Stomach (tissue), 8 donors: ENCODE measurements at regions not wholly inside any gene's neighbourhood (a gene's known extent, or its start where the extent isn't known, plus 50 kb on each side); places are given as distances from the start of the nearest gene placed in this dataset.
A peak's percentile ranks its signal among the peaks of the same experiment; 100 is the strongest.
"Not testable (repeated sequence)": the region's sequence is repeated elsewhere in the genome, so short reads cannot be mapped to it uniquely, and the experiment has no call there.

Source experiments
- DNase-seq, 2 donors: peaks; one replicate each; pipeline versions ENCODE4 v3.0.0 to v3.0.0-alpha.2; 2013 to 2019
- H3K27ac ChIP-seq, 5 donors: fragments of 200-600 bp in 4 of 5; sonication (generic) in 4 of 5; one replicate each; pipeline ENCODE4 v1.5.1; 2013 to 2019; ENCODE audit warnings: mild to moderate bottlenecking in 1 of 5, moderate library complexity in 1 of 5
- H3K27me3 ChIP-seq, 3 donors: fragments of 200-600 bp; sonication (generic); one replicate each; pipeline ENCODE4 v1.5.1; 2017 to 2019; ENCODE audit warnings: mixed run types in 1 of 3
- H3K36me3 ChIP-seq, 4 donors: fragments of 200-600 bp; sonication (generic); 1 replicate in 3 of 4; 2 replicates in 1 of 4; pipeline ENCODE4 v1.5.1; 2016 to 2019
- H3K4me1 ChIP-seq, 4 donors: fragments of 200-600 bp; sonication (generic); one replicate each; pipeline ENCODE4 v1.5.1; 2016 to 2019
- H3K4me3 ChIP-seq, 4 donors: fragments of 200-600 bp; sonication (generic) in 3 of 4; one replicate each; pipeline ENCODE4 v1.5.1; 2016 to 2019; ENCODE audit warnings: mild to moderate bottlenecking in 1 of 4
- H3K9me3 ChIP-seq, 4 donors: fragments of 200-600 bp; sonication (generic); one replicate each; pipeline ENCODE4 v1.5.1; 2016 to 2019
- CTCF ChIP-seq, 7 experiments: fragments of 450-650 bp in 4 of 7; fragments of 200-600 bp in 3 of 7; sonication (generic) in 3 of 7; IDR thresholded peaks; one replicate each; pipeline ENCODE4 v1.5.1; 2016 to 2019; ENCODE audit warnings: antibody characterized with exemption in 7 of 7, control low read depth in 2 of 7, mild to moderate bottlenecking in 1 of 7
- WGBS, 5 donors: extraction: QIAGEN DNeasy Blood & Tissue Kit in 3 of 5; methylation state at CpG; one replicate each; pipeline versions ENCODE4 v1.1.5 to v1.1.7; 2013 to 2018; 5-methylcytosine and 5-hydroxymethylcytosine counted together
- intact Hi-C: fragments of 100-400 bp; cut with DNase I; formaldehyde crosslinking; loops from one replicate; pipeline ENCODE4 v1.15.1; 2023; ENCODE audit warnings: low total_unique reads
- donor health status: healthy with polysubstance abuse.
- donor health status: Bipolar disorder and iron deficiency.
- donor health status: healthy.

- H3K4me1 ChIP-seq, H3K36me3 ChIP-seq, H3K27me3 ChIP-seq, DNase-seq, intact Hi-C loops, H3K27ac ChIP-seq, H3K4me3 ChIP-seq: not testable (repeated sequence)
- H3K9me3 ChIP-seq: peaks cover 0 to 13% (median 0%) of the 10 kb centered on the region in 4 donors
- 41 to 56% (median 48%) methylated on average over 11 of the region's 11 CpGs for WGBS, 5 donors
- peak in 2 of 7 experiments; percentile 46 to 51 for TF ChIP-seq CTCF (IDR thresholded peaks at IDR 0.05)
Measured at GRCh38 chr3:75552095-75552494, 112.0 kb upstream of the FRG2C start.

- intact Hi-C loops, H3K27ac ChIP-seq, H3K36me3 ChIP-seq, DNase-seq, H3K4me1 ChIP-seq, H3K4me3 ChIP-seq, H3K27me3 ChIP-seq, H3K9me3 ChIP-seq: not testable (repeated sequence)
- WGBS, 5 donors: 81 to 89% (median 86%) methylated on average over 3 of the region's 3 CpGs
Measured at GRCh38 chr3:75564427-75564826, 99.7 kb upstream of the FRG2C start.

GRCh38 chr3:75572303-75572702 lies 91.8 kb upstream of the FRG2C start:
- WGBS, 5 donors: 72 to 85% (median 76%) methylated on average over 7 of the region's 7 CpGs
- intact Hi-C loops, DNase-seq, H3K36me3 ChIP-seq, H3K27me3 ChIP-seq, H3K4me3 ChIP-seq, H3K9me3 ChIP-seq, H3K27ac ChIP-seq, H3K4me1 ChIP-seq: not testable (repeated sequence)

GRCh38 chr3:75579091-75579490 lies 85.0 kb upstream of the FRG2C start:
- Histone ChIP-seq H3K27me3 (peaks cover 0 to 57% (median 11%) of the 10 kb centered on the region in 3 donors), H3K4me3 (peak overlapping the region in 1 of 4 donors; percentile 46), H3K4me1 (peaks cover 6 to 12% (median 11%) of the 10 kb centered on the region in 4 donors)
- 37 to 69% (median 44%) methylated on average over 9 to 10 of the region's 10 CpGs for WGBS, 5 donors
- H3K27ac ChIP-seq, DNase-seq, intact Hi-C loops, H3K9me3 ChIP-seq, H3K36me3 ChIP-seq: not testable (repeated sequence)

- H3K27ac ChIP-seq: peak overlapping the region in 1 of 5 donors; percentile 46
- peak overlapping the region; percentile 46 to 67 (median 47) for H3K4me3 ChIP-seq
- 1 to 13% (median 4%) methylated on average over 3 to 27 of the region's 27 CpGs; no CpG with 5 or more reads in 1 of the 5 donors for WGBS, 5 donors
- peaks cover 0 to 58% (median 11%) of the 10 kb centered on the region in 3 donors for H3K27me3 ChIP-seq
- intact Hi-C loops, H3K36me3 ChIP-seq, H3K9me3 ChIP-seq: not testable (repeated sequence)
- peak in 1 of 2 donors; percentile 24 for DNase-seq
- peaks cover 6 to 12% (median 11%) of the 10 kb centered on the region in 4 donors for H3K4me1 ChIP-seq
Measured at GRCh38 chr3:75579536-75579935, 84.6 kb upstream of the FRG2C start.

- peak; percentile 61 to 68 for DNase-seq
- 5 to 34% (median 10%) methylated on average over 5 to 67 of the region's 67 CpGs for WGBS, 5 donors
- peak overlapping the region in 1 of 5 donors; percentile 46 for H3K27ac ChIP-seq
- peak in 3 of 7 experiments; percentile 38 to 93 (median 89) for TF ChIP-seq CTCF (IDR thresholded peaks at IDR 0.05)
- H3K9me3 ChIP-seq, intact Hi-C loops, H3K36me3 ChIP-seq: not testable (repeated sequence)
- peaks cover 6 to 12% (median 11%) of the 10 kb centered on the region in 4 donors for H3K4me1 ChIP-seq
- peak overlapping the region; percentile 46 to 67 (median 47) for H3K4me3 ChIP-seq
- H3K27me3 ChIP-seq: peaks cover 0 to 65% (median 11%) of the 10 kb centered on the region in 3 donors
Measured at GRCh38 chr3:75579981-75580782, 83.9 kb upstream of the FRG2C start.

- 42 to 53% (median 49%) methylated on average over 3 of the region's 3 CpGs for WGBS, 5 donors
- intact Hi-C loops: not testable (repeated sequence)
Measured at GRCh38 chr3:75582536-75582935, 81.6 kb upstream of the FRG2C start.

GRCh38 chr3:75583116-75583515 lies 81.0 kb upstream of the FRG2C start:
- H3K36me3 ChIP-seq, intact Hi-C loops: not testable (repeated sequence)
- 30 to 55% (median 33%) methylated on average over 9 to 10 of the region's 10 CpGs for WGBS, 5 donors

More at GRCh38 chr3:75582536-75582935, 81.6 kb upstream of the FRG2C start:
- not testable (repeated sequence) for H3K27ac ChIP-seq, H3K9me3 ChIP-seq, H3K36me3 ChIP-seq, H3K4me3 ChIP-seq, DNase-seq
- peaks cover 0 to 67% (median 11%) of the 10 kb centered on the region in 3 donors for H3K27me3 ChIP-seq
- peaks cover 6 to 12% (median 11%) of the 10 kb centered on the region in 4 donors for H3K4me1 ChIP-seq

GRCh38 chr3:75587695-75588094 lies 76.4 kb upstream of the FRG2C start:
- Histone ChIP-seq H3K9me3 (peaks cover 0 to 15% (median 7%) of the 10 kb centered on the region in 4 donors), H3K27me3 (peaks cover 0 to 24% (median 0%) of the 10 kb centered on the region in 3 donors)
- DNase-seq, H3K4me1 ChIP-seq, H3K27ac ChIP-seq, H3K36me3 ChIP-seq, H3K4me3 ChIP-seq, intact Hi-C loops: not testable (repeated sequence)
- 87 to 94% (median 91%) methylated on average over 5 to 15 of the region's 15 CpGs for WGBS, 5 donors

More at GRCh38 chr3:75583116-75583515, 81.0 kb upstream of the FRG2C start:
- not testable (repeated sequence) for H3K9me3 ChIP-seq, H3K4me3 ChIP-seq, H3K27ac ChIP-seq, DNase-seq
- peaks cover 0 to 67% (median 11%) of the 10 kb centered on the region in 3 donors for H3K27me3 ChIP-seq
- peaks cover 6 to 12% (median 11%) of the 10 kb centered on the region in 4 donors for H3K4me1 ChIP-seq

GRCh38 chr3:75590382-75590781 lies 73.7 kb upstream of the FRG2C start:
- DNase-seq, intact Hi-C loops, H3K4me3 ChIP-seq, H3K4me1 ChIP-seq, H3K27ac ChIP-seq, H3K27me3 ChIP-seq, H3K36me3 ChIP-seq: not testable (repeated sequence)
- H3K9me3 ChIP-seq: peaks cover 0 to 15% (median 7%) of the 10 kb centered on the region in 4 donors
- WGBS, 5 donors: 83 to 89% (median 85%) methylated on average over 13 to 16 of the region's 16 CpGs
